ENCODE measurements at regions not wholly inside any gene's neighbourhood (a gene's known extent, or its start where the extent isn't known, plus 50 kb on each side); places are given as distances from the start of the nearest gene placed in this dataset.

DNA sequence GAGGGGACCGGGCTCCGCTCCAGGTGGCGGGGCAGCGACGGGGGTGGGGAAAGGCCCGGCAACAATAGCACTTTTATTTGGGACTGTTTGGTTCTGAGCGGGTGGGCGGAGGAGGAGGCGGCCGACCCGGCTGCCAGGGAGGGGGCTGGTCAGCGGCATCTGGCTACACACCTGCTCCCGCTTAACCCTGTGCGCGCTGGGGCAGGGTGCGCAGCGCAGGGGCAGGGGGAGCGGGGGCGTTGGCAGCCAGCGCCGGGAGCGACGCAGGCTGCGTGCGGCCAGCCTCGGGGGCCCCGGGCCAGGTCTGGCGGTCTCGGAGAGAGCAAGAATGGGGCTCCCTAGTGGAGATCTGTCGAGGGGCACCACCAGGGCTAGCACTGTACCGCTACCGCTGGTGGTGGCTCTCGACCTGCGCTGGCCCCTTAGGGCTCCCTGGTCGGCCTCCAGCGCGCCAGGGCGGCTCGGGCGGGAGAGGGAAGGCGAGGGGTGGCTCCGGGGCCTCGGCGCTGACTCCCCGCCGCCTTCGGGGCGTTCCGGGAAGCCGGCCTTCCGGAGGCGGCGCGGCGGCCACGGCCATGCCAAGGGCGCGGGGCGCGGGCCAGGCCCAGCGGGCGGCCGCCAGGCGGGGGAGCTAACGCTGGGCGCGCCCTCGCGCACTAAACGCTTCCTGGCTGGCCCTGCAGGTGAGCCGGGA lies 92.4 kb downstream of the NCR2 start:
- no peak overlapping the region for H2AFZ ChIP-seq (ENCODE audit: low read depth, low read length)
- TF ChIP-seq JUN (IDR thresholded peaks at IDR 0.05; ENCODE audit: borderline replicate concordance, insufficient read depth, insufficient read length, low read depth) (no peak), EZH2 (IDR thresholded peaks at IDR 0.05; ENCODE audit: borderline replicate concordance, low read depth, low read length, severe bottlenecking) (peak; percentile 91)
- ChIA-PET CTCF (interaction anchor here (1.2 kb wide), 1 partner anchor 254 kb away, joined by 4 read pairs; no protein-coding TSS in a partner anchor), POLR2A (no interaction called here)
- H3K4me3 ChIP-seq (replicated peaks in 1 of 3; ENCODE audit: insufficient read depth in 1 of 3, low read depth in 1 of 3, low read length in 3 of 3), result peak overlapping the region in 1 of 3 experiments; percentile 23
- BruUV-seq (replicated peaks), result no TSS peak
- no peak for FAIRE-seq
- H3K4me2 ChIP-seq (ENCODE audit: insufficient read depth, low read length), result peak overlapping the region; percentile 20
- H3K79me2 ChIP-seq (ENCODE audit: control insufficient read depth, insufficient read depth, low read length), result no peaks in the 10 kb centered on the region
- H3K9me1 ChIP-seq (replicated peaks; ENCODE audit: control insufficient read depth, extremely low read depth, insufficient read depth, low read length), result no peaks in the 10 kb centered on the region
- no peak overlapping the region for H3K27ac ChIP-seq (ENCODE audit: insufficient read depth, low read depth, low read length)
- no peaks in the 10 kb centered on the region for H3K4me1 ChIP-seq (ENCODE audit: control insufficient read depth, extremely low read depth, insufficient read depth, low read length)
- intact Hi-C loops (cut with micrococcal nuclease), result loop anchor here (5.0 kb wide), 1 partner anchor 60 kb away; no protein-coding TSS in a partner anchor
- no peaks in the 10 kb centered on the region for H3K36me3 ChIP-seq (ENCODE audit: control insufficient read depth in 2 of 2, extremely low read depth in 1 of 2, insufficient read depth in 2 of 2, low read length in 2 of 2)
- H3K9me3 ChIP-seq (replicated peaks; ENCODE audit: control insufficient read depth, insufficient read depth, low read length), result no peaks in the 10 kb centered on the region
- no peak overlapping the region for H3K9ac ChIP-seq (replicated peaks; ENCODE audit: extremely low read depth, insufficient read depth, low read length)
- H3K27me3 ChIP-seq (ENCODE audit: control insufficient read depth in 2 of 2, insufficient read depth in 2 of 2, low read length in 2 of 2), result peaks cover 44 to 57% of the 10 kb centered on the region in 2 experiments
- no peak for DNase-seq (ENCODE audit: low read depth, low spot score)
- H4K20me1 ChIP-seq (replicated peaks; ENCODE audit: control insufficient read depth, extremely low read depth, insufficient read depth, low read length), result no peaks in the 10 kb centered on the region
- dilution Hi-C loops (cut with MboI; ENCODE audit: extremely low pct_ligation_motif_present, low sequenced_read_pairs), result no loop called here

DNA sequence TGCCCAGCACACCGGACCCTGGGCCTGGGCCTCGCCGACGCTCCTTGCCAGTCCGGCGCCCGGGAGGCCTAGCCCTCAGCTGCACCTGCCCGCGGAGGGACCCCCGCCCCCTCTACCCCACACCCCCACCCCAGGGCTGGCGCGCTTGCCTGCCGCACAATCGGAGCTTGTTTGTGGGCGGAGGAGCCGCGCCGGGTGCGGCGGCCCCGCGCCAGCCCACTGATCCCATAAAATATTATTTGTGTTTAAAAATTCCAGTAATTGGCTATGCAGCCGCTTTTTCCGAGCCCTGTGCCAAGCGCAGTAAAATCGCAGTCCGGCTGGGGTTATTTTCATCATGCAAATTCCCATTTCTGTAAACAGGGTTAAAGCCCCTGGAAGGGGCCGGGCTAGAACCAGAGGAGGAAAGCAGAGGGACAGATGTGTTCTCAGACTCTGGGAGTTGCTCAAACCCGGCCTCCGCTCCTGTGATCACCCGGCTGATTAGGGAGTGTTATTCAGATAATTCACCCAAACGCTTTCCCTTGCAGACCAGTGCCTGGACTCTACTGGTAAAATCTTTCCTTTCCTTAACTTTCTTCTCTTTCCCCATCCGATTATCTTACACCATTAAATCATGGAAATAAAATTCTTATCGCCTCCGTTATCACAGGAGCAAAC lies 93.1 kb downstream of the NCR2 start:
- Histone ChIP-seq H3K27ac (ENCODE audit: insufficient read depth, low read depth, low read length) (no peak overlapping the region), H3K9me3 (replicated peaks; ENCODE audit: control insufficient read depth, insufficient read depth, low read length) (no peaks in the 10 kb centered on the region), H3K4me2 (ENCODE audit: insufficient read depth, low read length) (peak overlapping the region; percentile 20), H3K4me1 (ENCODE audit: control insufficient read depth, extremely low read depth, insufficient read depth, low read length) (no peaks in the 10 kb centered on the region), H3K36me3 (ENCODE audit: control insufficient read depth in 2 of 2, extremely low read depth in 1 of 2, insufficient read depth in 2 of 2, low read length in 2 of 2) (no peaks in the 10 kb centered on the region), H3K27me3 (ENCODE audit: control insufficient read depth in 2 of 2, insufficient read depth in 2 of 2, low read length in 2 of 2) (peaks cover 44 to 53% of the 10 kb centered on the region in 2 experiments), H3K79me2 (ENCODE audit: control insufficient read depth, insufficient read depth, low read length) (no peaks in the 10 kb centered on the region), H3K9ac (replicated peaks; ENCODE audit: extremely low read depth, insufficient read depth, low read length) (no peak overlapping the region), H4K20me1 (replicated peaks; ENCODE audit: control insufficient read depth, extremely low read depth, insufficient read depth, low read length) (no peaks in the 10 kb centered on the region), H3K9me1 (replicated peaks; ENCODE audit: control insufficient read depth, extremely low read depth, insufficient read depth, low read length) (no peaks in the 10 kb centered on the region), H3K4me3 (replicated peaks in 1 of 3; ENCODE audit: insufficient read depth in 1 of 3, low read depth in 1 of 3, low read length in 3 of 3) (peak overlapping the region in 1 of 3 experiments; percentile 23), H2AFZ (ENCODE audit: low read depth, low read length) (no peak overlapping the region)
- CTCF ChIA-PET, result interaction anchor here (1.2 to 1.6 kb wide), 2 partner anchors 8 to 254 kb away, joined by 3 to 4 read pairs; no protein-coding TSS in a partner anchor
- BruUV-seq (replicated peaks), result no TSS peak
- intact Hi-C loops (cut with micrococcal nuclease), result loop anchor here (5.0 kb wide), 1 partner anchor 61 kb away; no protein-coding TSS in a partner anchor
- POLR2A ChIA-PET, result no interaction called here
- TF ChIP-seq MYC (IDR thresholded peaks at IDR 0.05; ENCODE audit: low read depth, low read length) (no peak), FOS (IDR thresholded peaks at IDR 0.05; ENCODE audit: borderline replicate concordance, insufficient read depth, low read length) (no peak), POLR2AphosphoS5 (IDR thresholded peaks at IDR 0.05; ENCODE audit: insufficient read depth, low read depth, low read length) (no peak), EZH2 (IDR thresholded peaks at IDR 0.05; ENCODE audit: borderline replicate concordance, low read depth, low read length, severe bottlenecking) (peak; percentile 14)
- dilution Hi-C loops (cut with MboI; ENCODE audit: extremely low pct_ligation_motif_present, low sequenced_read_pairs), result no loop called here
- FAIRE-seq, result no peak
- peak; percentile 22 for DNase-seq (ENCODE audit: low read depth, low spot score)
